ENCODE measurements at regions not wholly inside any gene's neighbourhood (a gene's known extent, or its start where the extent isn't known, plus 50 kb on each side); places are given as distances from the start of the nearest gene placed in this dataset.

DNA sequence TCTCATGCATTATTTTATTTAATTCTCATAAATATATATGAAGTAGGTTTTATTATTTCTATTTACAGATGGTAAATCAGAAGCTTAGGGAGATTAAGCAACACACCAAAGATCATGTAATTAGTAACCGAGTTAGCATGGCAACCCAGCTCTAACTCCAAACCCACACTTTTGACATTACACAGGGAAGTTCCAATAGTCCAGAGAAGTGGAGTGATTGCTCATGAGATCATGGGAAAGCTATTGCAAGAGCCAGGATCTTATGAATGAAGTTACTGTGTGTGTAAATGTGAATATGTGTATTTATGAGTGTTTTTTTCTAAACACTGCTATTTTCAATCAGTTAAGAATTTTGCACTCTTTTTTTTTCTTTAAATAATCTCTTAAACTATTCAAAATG lies 225.8 kb upstream of the KIRREL3 start:
- no peak for DNase-seq (ENCODE audit: low read depth in 4 of 4, low spot score in 3 of 4)

GRCh38 chr11:127225619-127226018 lies 225.0 kb upstream of the KIRREL3 start:
- no peak for DNase-seq (ENCODE audit: low read depth in 4 of 4, low spot score in 3 of 4)

DNA sequence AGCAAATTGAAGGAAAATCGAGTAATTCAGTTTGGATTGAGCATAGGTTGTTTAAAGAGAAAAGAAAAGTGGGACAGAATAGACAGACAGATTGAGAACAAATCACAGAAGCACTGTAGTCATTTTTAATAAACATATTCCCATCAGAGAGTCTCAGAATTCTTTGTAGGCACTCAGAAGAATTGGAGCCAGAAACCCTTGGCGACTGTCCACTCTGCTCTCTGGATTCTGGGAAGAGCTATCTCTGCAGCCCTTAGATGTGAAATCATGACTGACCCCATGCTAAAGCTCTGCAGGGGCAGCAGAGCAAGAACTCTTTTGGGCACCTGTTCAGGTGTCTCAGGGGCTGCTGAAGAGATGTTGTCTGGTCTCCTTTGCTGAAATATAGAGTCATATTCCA lies 223.7 kb upstream of the KIRREL3 start:
- DNase-seq (ENCODE audit: low read depth in 4 of 4, low spot score in 3 of 4) = no peak

DNA sequence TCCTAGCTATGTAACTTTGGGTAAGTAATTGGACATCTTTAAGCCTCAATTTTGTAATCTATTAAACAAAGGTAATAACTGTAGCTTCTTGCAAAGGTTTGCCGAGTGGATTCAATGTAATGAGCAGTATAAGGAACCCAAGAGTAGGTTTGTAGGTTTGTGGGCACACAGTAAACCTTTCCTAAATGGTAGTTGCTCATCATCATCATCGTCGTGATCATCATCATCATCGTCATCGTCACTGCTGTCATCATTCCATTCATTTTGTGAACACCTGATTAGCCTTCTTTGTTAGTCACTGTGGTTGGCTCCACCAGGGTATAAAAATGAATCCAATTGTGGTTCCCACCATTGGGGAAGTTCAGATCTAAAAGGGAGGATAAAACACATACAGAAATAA lies 223.1 kb upstream of the KIRREL3 start:
- DNase-seq (ENCODE audit: low read depth in 4 of 4, low spot score in 3 of 4) = no peak

GRCh38 chr11:127223026-127223425 lies 222.5 kb upstream of the KIRREL3 start:
- no peak for DNase-seq (ENCODE audit: low read depth in 4 of 4, low spot score in 3 of 4)

GRCh38 chr11:127219704-127220103 lies 219.1 kb upstream of the KIRREL3 start:
- DNase-seq (ENCODE audit: low read depth in 4 of 4, low spot score in 3 of 4) = no peak

GRCh38 chr11:127218275-127218608 lies 217.7 kb upstream of the KIRREL3 start:
- DNase-seq (ENCODE audit: low read depth in 4 of 4, low spot score in 3 of 4) = no peak

DNA sequence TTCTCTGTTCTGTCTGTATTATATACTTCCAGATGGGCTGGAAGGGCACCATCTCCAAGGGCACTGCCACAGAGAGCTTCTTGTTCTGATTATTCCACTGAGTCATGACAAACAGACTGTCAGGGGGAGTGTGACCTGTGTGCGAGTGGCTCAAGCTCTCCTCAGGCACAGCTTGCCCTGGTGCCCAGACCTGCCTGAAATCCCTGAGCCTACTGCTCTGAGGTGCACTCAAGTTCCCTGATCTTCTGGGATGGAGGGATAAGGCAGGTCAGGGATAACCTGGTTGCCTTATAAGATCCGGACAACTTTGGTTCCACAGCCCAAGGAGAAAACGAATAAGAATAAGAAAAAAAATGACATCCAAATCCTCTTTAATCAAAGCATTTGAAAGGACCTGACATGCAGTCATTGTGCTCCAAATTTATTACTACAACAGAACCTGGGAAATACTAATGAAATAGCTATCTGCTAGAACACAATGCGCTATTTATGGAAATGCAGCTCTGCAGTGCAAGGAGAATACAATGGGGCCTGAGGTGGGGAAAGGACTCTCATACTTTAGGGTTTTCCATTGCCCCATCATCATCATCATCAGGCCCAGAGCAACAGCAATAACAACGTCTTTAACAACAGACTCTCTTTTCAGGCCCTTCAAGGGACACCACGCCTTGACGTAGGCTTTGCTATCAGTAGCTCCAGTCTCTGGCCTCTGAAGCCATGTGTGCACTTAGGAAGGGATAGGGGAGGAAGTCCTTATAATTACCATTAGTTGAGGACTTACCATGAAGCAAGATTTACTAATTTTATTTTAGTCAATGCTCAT lies 217.1 kb upstream of the KIRREL3 start:
- no peak for DNase-seq (ENCODE audit: low read depth in 4 of 4, low spot score in 3 of 4)

GRCh38 chr11:127205688-127206217 lies 205.2 kb upstream of the KIRREL3 start:
- DNase-seq (ENCODE audit: low read depth in 4 of 4, low spot score in 3 of 4) = no peak

DNA sequence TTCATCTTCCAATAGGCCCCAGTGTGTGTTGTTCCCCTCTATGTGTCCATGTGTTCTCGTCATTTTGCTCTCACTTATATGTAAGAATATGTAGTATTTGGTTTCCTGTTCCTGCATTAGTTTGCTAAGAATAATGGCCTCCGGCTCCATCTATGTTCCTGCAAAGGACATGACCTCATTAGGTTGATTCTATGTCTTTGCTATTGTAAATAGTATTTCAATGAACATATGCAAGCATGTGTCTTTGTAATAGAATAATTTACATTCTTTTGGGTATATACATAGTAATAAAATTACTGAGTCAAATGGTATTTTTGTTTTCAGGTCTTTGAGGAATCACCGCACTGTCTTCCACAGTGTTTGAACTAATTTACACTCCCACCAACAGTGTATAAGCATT lies 202.9 kb upstream of the KIRREL3 start:
- DNase-seq (ENCODE audit: low read depth in 4 of 4, low spot score in 3 of 4) = no peak

DNA sequence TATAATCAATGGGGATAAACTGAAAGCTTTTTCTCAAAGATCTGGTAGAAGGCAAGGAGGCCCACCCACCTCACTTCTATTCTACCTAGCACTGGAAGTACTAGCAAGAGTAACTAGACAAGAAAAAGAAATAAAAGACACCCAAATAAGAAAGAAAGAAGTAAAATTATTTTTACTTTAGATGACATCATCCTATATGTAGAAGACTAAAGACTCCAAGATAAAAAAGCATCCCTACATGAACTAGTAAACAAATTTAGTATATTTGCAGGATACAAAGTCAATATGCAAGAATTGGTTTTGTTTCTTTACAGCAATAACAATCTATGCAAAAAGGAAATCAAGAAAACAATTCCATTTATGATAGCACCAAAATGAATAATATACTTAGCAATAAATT lies 201.5 kb upstream of the KIRREL3 start:
- no peak for DNase-seq (ENCODE audit: low read depth in 4 of 4, low spot score in 3 of 4)

GRCh38 chr11:127199306-127199801 lies 198.8 kb upstream of the KIRREL3 start:
- DNase-seq (ENCODE audit: low read depth in 4 of 4, low spot score in 3 of 4) = no peak

- no peak for DNase-seq (ENCODE audit: low read depth in 4 of 4, low spot score in 3 of 4)
Observed at GRCh38 chr11:127195501-127196120, 195.0 kb upstream of the KIRREL3 start.

GRCh38 chr11:127194521-127194920 lies 194.0 kb upstream of the KIRREL3 start:
- DNase-seq (ENCODE audit: low read depth in 4 of 4, low spot score in 3 of 4) = no peak

DNA sequence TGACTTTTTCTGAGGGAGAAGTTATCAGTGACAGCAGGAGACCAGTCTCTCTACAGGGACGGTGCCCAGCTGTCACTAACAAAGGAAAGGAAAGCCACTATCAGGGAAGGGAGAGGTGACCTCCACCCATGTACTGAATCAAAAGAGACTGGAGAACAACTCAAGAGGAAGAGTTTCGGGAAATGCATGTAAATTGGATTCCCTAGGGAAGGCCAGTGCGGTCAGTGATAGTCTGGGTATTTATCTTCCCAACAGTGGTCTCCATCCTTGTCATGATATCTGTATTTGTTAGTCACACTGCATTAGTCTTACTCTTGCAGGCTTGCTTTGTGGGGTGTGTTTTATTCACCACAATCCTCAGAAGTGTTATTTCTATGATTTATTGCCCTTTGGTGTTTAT lies 193.4 kb upstream of the KIRREL3 start:
- DNase-seq (ENCODE audit: low read depth in 4 of 4, low spot score in 3 of 4) = no peak

DNA sequence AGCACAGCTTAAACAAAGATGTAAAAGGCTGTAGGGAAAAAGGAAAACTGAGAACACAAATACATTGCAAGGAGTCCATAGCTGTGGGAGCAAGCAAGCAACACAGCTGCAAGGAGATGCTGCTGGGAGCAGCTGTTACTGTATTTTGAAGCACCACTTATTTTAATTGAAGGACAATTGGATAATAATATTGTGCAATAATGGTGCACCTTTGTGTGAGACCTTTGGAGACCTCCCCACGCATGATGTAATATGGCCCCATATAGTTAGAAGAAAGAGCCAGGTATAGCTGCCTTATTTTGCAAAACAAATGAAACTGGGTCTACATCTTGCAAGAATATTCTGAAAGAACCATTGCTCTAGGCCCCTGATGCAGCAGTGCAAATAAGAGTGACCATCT lies 191.1 kb upstream of the KIRREL3 start:
- no peak for DNase-seq (ENCODE audit: low read depth in 4 of 4, low spot score in 3 of 4)

GRCh38 chr11:127191261-127191660 lies 190.7 kb upstream of the KIRREL3 start:
- no peak for DNase-seq (ENCODE audit: low read depth in 4 of 4, low spot score in 3 of 4)

- DNase-seq (ENCODE audit: low read depth in 4 of 4, low spot score in 3 of 4) = no peak
Observed at GRCh38 chr11:127182586-127183203, 182.1 kb upstream of the KIRREL3 start.

GRCh38 chr11:127157225-127157624 lies 156.7 kb upstream of the KIRREL3 start:
- no peak for DNase-seq (ENCODE audit: low read depth in 4 of 4, low spot score in 3 of 4)

GRCh38 chr11:127149410-127149809 lies 148.8 kb upstream of the KIRREL3 start:
- DNase-seq (ENCODE audit: low read depth in 4 of 4, low spot score in 3 of 4) = no peak

DNA sequence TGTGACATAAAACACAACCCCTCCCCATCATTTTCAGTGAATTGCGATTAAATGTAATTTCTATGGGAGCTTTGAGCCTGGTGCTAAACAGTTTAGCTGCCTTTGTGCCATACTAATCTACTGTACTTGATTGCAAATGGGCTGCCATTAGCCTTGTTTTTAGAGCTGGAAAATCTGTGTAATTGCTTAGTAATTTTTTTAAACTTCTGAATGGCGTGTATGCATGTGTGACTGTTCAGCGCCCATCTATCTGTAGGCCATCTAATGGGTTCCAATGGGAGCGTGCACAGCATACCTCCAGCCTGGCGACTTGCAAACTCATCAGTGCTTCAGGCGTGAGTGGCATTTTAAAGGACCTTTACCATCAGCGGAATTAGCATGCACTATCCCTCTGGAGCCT lies 142.7 kb upstream of the KIRREL3 start:
- DNase-seq (ENCODE audit: low read depth in 4 of 4, low spot score in 3 of 4) = no peak

- no peak for DNase-seq (ENCODE audit: low read depth in 4 of 4, low spot score in 3 of 4)
Observed at GRCh38 chr11:127138613-127139012, 138.0 kb upstream of the KIRREL3 start.

Data from right renal pelvis (tissue), 4 donors.